Common myeloid progenitor, CD34-positive (primary cell): ENCODE measurements at regions not wholly inside any gene's neighbourhood (a gene's known extent, or its start where the extent isn't known, plus 50 kb on each side); places are given as distances from the start of the nearest gene placed in this dataset.

Source experiments
- CTCF ChIA-PET: fragments of 350-600 bp; sonication (Branson Sonifier 250); formaldehyde crosslinking; loops from one replicate; lab custom pipeline; 2021; ENCODE audit warnings: antibody characterized with exemption; lab: Charles Lee
- POLR2A ChIA-PET: fragments of 350-600 bp; sonication (Branson Sonifier 250); formaldehyde crosslinking; loops from one replicate; lab custom pipeline; 2021; ENCODE audit warnings: antibody characterized with exemption; lab: Charles Lee
- DNase-seq, 3 donors: peaks; one replicate each; pipeline versions ENCODE4 v3.0.0 to v3.0.0-alpha.2; 2013
- H3K27ac ChIP-seq, 2 experiments: 1 replicate in 1 of 2; 2 replicates in 1 of 2; pipeline ENCODE4 v1.7.0; 2013; ENCODE audit warnings: inconsistent platforms in 2 of 2, low read length in 2 of 2, mild to moderate bottlenecking in 2 of 2, low read depth in 1 of 2, moderate library complexity in 1 of 2; ENCODE audit not compliant: severe bottlenecking in 2 of 2, insufficient read depth in 1 of 2, poor library complexity in 1 of 2
- H3K27me3 ChIP-seq, 5 experiments: replicated peaks in 2 of 5; 1 replicate in 3 of 5; 2 replicates in 2 of 5; pipeline versions ENCODE4 v1.6.1 to v1.7.0; 2013; ENCODE audit warnings: low read length in 4 of 5, mild to moderate bottlenecking in 2 of 5, moderate library complexity in 2 of 5, inconsistent platforms in 1 of 5; ENCODE audit not compliant: insufficient read depth in 5 of 5, control insufficient read depth in 4 of 5
- H3K36me3 ChIP-seq, 4 experiments: 1 replicate in 2 of 4; 2 replicates in 2 of 4; pipeline versions ENCODE4 v1.6.1 to v1.7.0; 2013; ENCODE audit warnings: low read length in 3 of 4, control low read depth in 1 of 4, mild to moderate bottlenecking in 1 of 4; ENCODE audit not compliant: control insufficient read depth in 4 of 4, insufficient read depth in 4 of 4
- H3K4me1 ChIP-seq, 4 experiments: 1 replicate in 3 of 4; 2 replicates in 1 of 4; pipeline versions ENCODE4 v1.6.1 to v1.7.1; 2013; ENCODE audit warnings: low read length in 3 of 4, mild to moderate bottlenecking in 3 of 4, control low read depth in 1 of 4, inconsistent platforms in 1 of 4, moderate library complexity in 1 of 4; ENCODE audit not compliant: control insufficient read depth in 4 of 4, insufficient read depth in 4 of 4; ENCODE audit errors: control extremely low read depth in 1 of 4
- H3K4me3 ChIP-seq, 7 experiments: 1 replicate in 4 of 7; 2 replicates in 3 of 7; pipeline versions ENCODE4 v1.5.1 to v1.7.0; 2013; ENCODE audit warnings: mild to moderate bottlenecking in 7 of 7, low read length in 6 of 7, moderate library complexity in 6 of 7, inconsistent platforms in 2 of 7, low read depth in 2 of 7, control low read depth in 1 of 7; ENCODE audit not compliant: insufficient read depth in 4 of 7, control insufficient read depth in 1 of 7; ENCODE audit errors: extremely low read depth in 1 of 7
- H3K9me3 ChIP-seq, 5 experiments: 1 replicate in 4 of 5; 2 replicates in 1 of 5; pipeline versions ENCODE4 v1.6.1 to v1.7.1; 2013; ENCODE audit warnings: low read length in 4 of 5, mild to moderate bottlenecking in 2 of 5, inconsistent platforms in 1 of 5, low read depth in 1 of 5, moderate library complexity in 1 of 5; ENCODE audit not compliant: control insufficient read depth in 4 of 5, insufficient read depth in 2 of 5; ENCODE audit errors: control extremely low read depth in 1 of 5
- WGBS: methylation state at CpG from one replicate; pipeline ENCODE4 v1.1.5; 2013; ENCODE audit not compliant: insufficient coverage; 5-methylcytosine and 5-hydroxymethylcytosine counted together

DNA sequence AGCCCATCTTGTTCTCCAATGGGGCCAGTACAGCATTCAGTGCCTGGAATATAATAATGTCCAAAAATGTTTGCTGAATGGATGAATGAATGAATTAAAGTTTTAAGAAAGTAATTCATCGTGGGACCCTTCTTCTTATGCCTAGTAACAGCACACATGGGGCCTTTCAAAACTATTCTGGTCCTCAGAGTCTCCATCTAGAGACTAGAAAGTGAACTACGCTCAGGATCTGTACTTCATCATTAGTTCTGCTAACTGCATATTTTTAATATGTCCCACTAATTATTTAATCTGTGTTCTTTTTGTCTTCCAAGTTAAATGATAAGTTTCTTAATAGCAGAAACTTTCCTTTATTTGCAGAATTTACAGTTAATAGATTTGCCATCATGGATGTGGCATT lies 172.5 kb downstream of the SMAD2 start:
- H3K27ac ChIP-seq, result no peak overlapping the region
- no peak overlapping the region for H3K4me3 ChIP-seq
- CTCF ChIA-PET, result interaction anchor here (0.5 kb wide), 1 partner anchor 467 kb away, joined by 3 read pairs; no protein-coding TSS in a partner anchor
- H3K9me3 ChIP-seq, result peaks cover 0 to 14% (median 3%) of the 10 kb centered on the region in 5 experiments
- no peaks in the 10 kb centered on the region for H3K36me3 ChIP-seq
- H3K4me1 ChIP-seq, result no peaks in the 10 kb centered on the region
- 100% methylated on average over 2 of the region's 2 CpGs for WGBS
- peak in 2 of 3 donors; percentile 26 to 35 for DNase-seq
- POLR2A ChIA-PET, result no interaction called here
- peaks cover 0 to 5% (median 2%) of the 10 kb centered on the region in 5 experiments for H3K27me3 ChIP-seq

DNA sequence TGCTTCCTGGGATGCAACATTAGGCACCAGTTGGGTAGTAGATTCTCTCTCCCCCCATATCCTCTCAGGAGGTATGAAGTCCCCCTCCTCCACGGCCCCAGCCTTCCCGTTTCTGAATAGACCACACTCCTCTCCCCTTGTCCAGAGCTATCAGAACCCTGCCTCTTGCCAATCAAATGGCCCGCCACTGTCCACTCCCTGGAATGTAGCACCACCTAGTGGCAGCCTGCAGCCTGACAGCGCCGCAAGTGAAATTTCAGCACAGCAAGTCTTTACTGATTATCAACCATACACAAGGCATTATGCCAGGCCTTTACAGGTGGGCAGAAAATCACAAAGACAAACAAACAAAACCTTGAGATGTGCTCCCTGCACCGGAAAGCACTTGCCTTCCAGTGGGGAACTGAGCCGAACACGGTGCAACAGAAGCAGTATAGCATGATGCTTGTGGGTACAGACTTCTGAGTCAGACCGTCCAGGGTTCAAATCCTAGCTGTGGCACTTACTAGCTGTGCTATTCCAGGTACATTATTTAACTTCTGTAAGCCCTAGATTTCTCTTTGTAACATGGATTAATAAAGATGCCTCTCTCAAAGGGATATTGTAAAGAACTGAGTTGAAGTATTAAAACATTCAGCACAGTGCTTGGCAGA lies 174.0 kb downstream of the SMAD2 start:
- no peaks in the 10 kb centered on the region for H3K4me1 ChIP-seq
- 32% methylated on average over 8 of the region's 9 CpGs for WGBS
- ChIA-PET POLR2A (no interaction called here), CTCF (interaction anchor here (0.6 to 3.2 kb wide), 7 partner anchors 13 to 686 kb away, joined by 3 to 15 read pairs (median 3); no protein-coding TSS in a partner anchor)
- peaks cover 0 to 14% (median 3%) of the 10 kb centered on the region in 5 experiments for H3K9me3 ChIP-seq
- peaks cover 0 to 6% (median 3%) of the 10 kb centered on the region in 5 experiments for H3K27me3 ChIP-seq
- DNase-seq, result peak; percentile 31 to 62 (median 54)
- no peak overlapping the region for H3K4me3 ChIP-seq
- H3K27ac ChIP-seq, result no peak overlapping the region
- no peaks in the 10 kb centered on the region for H3K36me3 ChIP-seq

DNA sequence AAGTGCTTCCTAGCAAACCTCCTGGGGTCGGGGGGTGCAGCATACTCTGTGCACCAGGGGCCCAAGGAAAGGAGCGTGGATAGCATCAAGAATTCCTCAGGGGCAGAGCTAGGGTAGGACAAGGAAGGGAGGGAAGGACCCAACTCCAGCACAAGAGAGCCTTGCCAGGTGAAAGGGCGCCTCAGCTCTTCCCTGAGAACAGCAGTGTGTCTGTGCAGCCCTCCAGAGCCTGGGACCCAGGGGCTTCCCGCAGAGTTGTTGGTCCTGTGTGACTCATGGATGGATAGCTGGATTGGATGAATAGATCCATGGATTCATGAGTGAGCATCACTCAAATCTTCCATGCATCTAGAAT lies 175.4 kb downstream of the SMAD2 start:
- CTCF ChIA-PET, result interaction anchor here (0.6 to 3.2 kb wide), 14 partner anchors 9 to 542 kb away, joined by 3 to 15 read pairs (median 3); no protein-coding TSS in a partner anchor
- no peaks in the 10 kb centered on the region for H3K36me3 ChIP-seq
- no peak overlapping the region for H3K27ac ChIP-seq
- H3K4me3 ChIP-seq, result no peak overlapping the region
- H3K9me3 ChIP-seq, result peaks cover 0 to 6% (median 0%) of the 10 kb centered on the region in 5 experiments
- 77% methylated on average over 4 of the region's 4 CpGs for WGBS
- POLR2A ChIA-PET, result no interaction called here
- no peak for DNase-seq
- peaks cover 0 to 6% (median 0%) of the 10 kb centered on the region in 5 experiments for H3K27me3 ChIP-seq
- H3K4me1 ChIP-seq, result no peaks in the 10 kb centered on the region

DNA sequence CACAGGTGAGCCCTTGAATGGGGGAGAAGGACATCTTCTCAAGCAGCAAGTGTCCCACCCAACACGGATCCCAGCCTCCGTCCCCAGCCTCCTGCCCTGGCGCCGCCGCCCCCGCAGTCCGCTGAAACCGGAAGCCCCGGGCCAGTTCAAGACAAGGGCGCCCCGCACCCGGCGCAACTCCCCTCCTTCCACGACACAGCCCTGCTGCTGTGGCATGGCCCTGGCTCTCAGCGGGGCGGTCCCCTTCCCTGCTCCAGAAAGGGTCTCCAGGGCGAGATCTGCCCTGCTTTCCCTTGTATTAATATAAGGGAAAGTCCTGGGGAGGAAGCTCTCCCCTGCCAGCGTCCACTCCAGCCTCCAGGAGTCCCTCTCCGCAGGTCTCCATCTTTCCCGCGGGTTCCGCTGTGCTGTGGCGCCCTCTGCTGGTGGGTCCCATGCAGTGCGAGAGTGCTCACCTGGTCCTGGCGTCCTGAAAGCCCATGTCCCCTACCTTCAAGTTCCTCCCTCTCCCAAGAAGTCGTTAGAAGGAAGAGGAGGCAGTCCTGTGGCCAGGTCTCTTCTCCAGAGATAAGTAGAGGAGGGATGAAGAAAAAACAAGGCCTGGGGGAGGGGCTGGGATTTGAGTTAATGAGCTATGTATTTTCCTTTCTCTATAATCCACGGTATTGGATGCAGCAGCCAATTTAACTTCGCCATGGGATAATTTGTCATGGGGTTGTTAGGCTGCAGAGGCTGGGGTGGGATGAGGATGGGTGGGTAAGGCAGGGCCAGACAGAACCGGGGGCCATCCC lies 176.0 kb downstream of the SMAD2 start:
- H3K4me1 ChIP-seq, result no peaks in the 10 kb centered on the region
- ChIA-PET POLR2A (no interaction called here), CTCF (interaction anchor here (0.8 to 3.2 kb wide), 12 partner anchors 12 to 541 kb away, joined by 3 to 15 read pairs (median 3); no protein-coding TSS in a partner anchor)
- peaks cover 0 to 2% (median 0%) of the 10 kb centered on the region in 5 experiments for H3K9me3 ChIP-seq
- DNase-seq, result peak; percentile 14 to 44 (median 30)
- WGBS, result 42% methylated on average over 22 of the region's 29 CpGs
- no peaks in the 10 kb centered on the region for H3K36me3 ChIP-seq
- H3K27ac ChIP-seq, result no peak overlapping the region
- H3K27me3 ChIP-seq, result peaks cover 0 to 6% (median 0%) of the 10 kb centered on the region in 5 experiments
- no peak overlapping the region for H3K4me3 ChIP-seq

DNA sequence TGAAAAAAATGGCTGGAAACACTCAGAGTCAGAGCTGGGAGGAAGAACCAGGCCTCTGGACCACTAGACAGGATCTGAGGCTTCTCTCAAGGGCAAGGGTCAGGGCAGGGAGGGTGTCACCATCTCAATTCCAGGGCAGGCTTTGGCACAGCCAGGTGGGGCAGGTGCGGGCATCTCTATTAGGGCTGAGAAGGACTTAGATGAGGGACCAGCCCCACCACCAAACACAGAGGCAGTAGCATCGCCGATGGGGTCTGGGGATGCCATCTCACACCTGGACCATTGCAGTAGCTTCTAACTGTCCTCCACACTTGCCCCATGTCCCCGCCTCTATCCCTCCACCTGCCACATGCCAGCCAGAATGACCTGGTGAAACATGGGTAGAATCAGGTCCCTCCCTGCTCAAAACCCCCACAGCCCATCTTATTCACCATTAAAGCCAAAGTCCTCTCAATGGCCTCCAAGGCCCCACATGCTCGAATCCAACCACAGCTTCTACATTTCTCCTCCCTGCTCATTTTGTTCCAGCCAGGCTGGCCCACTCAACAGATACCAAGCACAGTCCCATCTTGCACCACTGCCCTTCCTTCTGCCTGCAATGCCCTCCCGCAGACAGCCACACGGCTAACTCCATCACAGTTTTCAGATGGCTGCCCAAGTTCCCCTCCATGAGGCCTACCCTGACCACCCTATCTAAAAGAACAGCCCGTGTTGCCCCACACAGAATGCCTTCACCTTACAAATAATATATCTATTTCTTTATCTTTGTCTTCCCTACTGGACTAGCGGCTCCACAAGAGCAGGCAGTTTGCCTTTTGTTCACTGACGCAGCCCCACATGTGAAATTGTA lies 177.4 kb downstream of the SMAD2 start:
- CTCF ChIA-PET, result interaction anchor here (0.5 to 3.2 kb wide), 4 partner anchors 12 to 537 kb away, joined by 3 to 15 read pairs (median 4); no protein-coding TSS in a partner anchor
- no peaks in the 10 kb centered on the region for H3K9me3 ChIP-seq

DNA sequence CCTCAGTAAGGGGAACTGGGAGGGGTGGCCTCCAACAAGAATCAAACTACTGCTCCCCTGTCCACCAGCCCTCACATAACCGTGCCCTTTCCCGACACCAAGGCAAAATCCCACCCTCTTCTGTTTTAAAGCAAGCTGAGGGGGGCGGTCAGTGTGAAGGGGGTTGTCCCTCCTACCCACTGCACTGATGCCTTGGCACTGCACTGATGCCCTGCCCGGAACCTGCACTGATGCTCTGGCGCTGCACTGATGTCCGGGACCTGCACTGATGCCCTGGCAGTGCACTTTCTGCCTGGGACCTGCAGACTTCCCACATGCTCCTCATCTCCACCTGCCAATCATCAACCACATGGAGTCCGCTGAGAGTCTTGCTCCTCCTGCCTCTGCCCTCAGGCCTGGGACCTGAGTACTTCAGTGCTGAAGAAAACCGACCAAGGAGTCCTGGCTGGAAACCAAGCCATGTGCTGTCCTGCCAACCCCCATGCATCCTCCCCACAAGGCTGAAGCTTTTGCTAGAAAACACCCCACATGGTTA lies 179.5 kb downstream of the SMAD2 start:
- Histone ChIP-seq H3K9me3 (no peaks in the 10 kb centered on the region), H3K36me3 (no peaks in the 10 kb centered on the region), H3K27me3 (peaks cover 0 to 18% (median 7%) of the 10 kb centered on the region in 5 experiments), H3K27ac (no peak overlapping the region), H3K4me1 (peaks cover 0 to 4% (median 2%) of the 10 kb centered on the region in 4 experiments), H3K4me3 (no peak overlapping the region)
- ChIA-PET CTCF (interaction anchor here (1.1 to 2.4 kb wide), 4 partner anchors 9 to 536 kb away, joined by 3 to 10 read pairs (median 6); no protein-coding TSS in a partner anchor), POLR2A (no interaction called here)
- DNase-seq, result no peak
- WGBS, result 91% methylated on average over 8 of the region's 8 CpGs

More for the DNA sequence above, 177.4 kb downstream of the SMAD2 start:
- no peak overlapping the region for H3K4me3 ChIP-seq
- H3K36me3 ChIP-seq, result no peaks in the 10 kb centered on the region
- DNase-seq, result no peak
- peaks cover 0 to 4% (median 2%) of the 10 kb centered on the region in 4 experiments for H3K4me1 ChIP-seq
- H3K27me3 ChIP-seq, result peaks cover 0 to 9% (median 7%) of the 10 kb centered on the region in 5 experiments
- WGBS, result 100% methylated on average over 7 of the region's 10 CpGs
- H3K27ac ChIP-seq, result no peak overlapping the region
- POLR2A ChIA-PET, result no interaction called here
